Activated naive CD8-positive, alpha-beta T cell treated with anti-CD3 and anti-CD28 coated beads for 36 hours (primary cell): ENCODE measurements at regions not wholly inside any gene's neighbourhood (a gene's known extent, or its start where the extent isn't known, plus 50 kb on each side); places are given as distances from the start of the nearest gene placed in this dataset.
"Not testable (repeated sequence)": the region's sequence is repeated elsewhere in the genome, so short reads cannot be mapped to it uniquely, and the experiment has no call there.

Source experiments
- DNase-seq: peaks from one replicate; pipeline ENCODE4 v3.0.0; 2021
- H3K27ac Mint-ChIP-seq: one replicate; pipeline ENCODE4 v1.8.0; 2022; ENCODE audit warnings: mild to moderate bottlenecking, moderate library complexity, mixed read lengths
- H3K27me3 Mint-ChIP-seq: one replicate; pipeline ENCODE4 v1.8.0; 2022; ENCODE audit warnings: mild to moderate bottlenecking, mixed read lengths
- H3K36me3 Mint-ChIP-seq: one replicate; pipeline ENCODE4 v1.8.0; 2021; ENCODE audit warnings: mild to moderate bottlenecking, mixed read lengths
- H3K4me1 Mint-ChIP-seq: one replicate; pipeline ENCODE4 v1.8.0; 2021; ENCODE audit warnings: mixed read lengths
- H3K4me3 Mint-ChIP-seq: one replicate; pipeline ENCODE4 v1.8.0; 2022; ENCODE audit warnings: mild to moderate bottlenecking, moderate library complexity, mixed read lengths
- H3K9me3 Mint-ChIP-seq: one replicate; pipeline ENCODE4 v1.8.0; 2022; ENCODE audit warnings: mixed read lengths

- peaks cover 3% of the 10 kb centered on the region for H3K36me3 Mint-ChIP-seq
- no peak for DNase-seq
- no peak overlapping the region for H3K4me3 Mint-ChIP-seq
- no peaks in the 10 kb centered on the region for H3K9me3 Mint-ChIP-seq
- no peaks in the 10 kb centered on the region for H3K27me3 Mint-ChIP-seq
- H3K27ac Mint-ChIP-seq = no peak overlapping the region
- peaks cover 19% of the 10 kb centered on the region for H3K4me1 Mint-ChIP-seq
These were observed 51.1 kb downstream of the DOP1B start for GRCh38 chr21:36207577-36208320.

- Mint-ChIP-seq H3K36me3 (peaks cover 3% of the 10 kb centered on the region), H3K9me3 (no peaks in the 10 kb centered on the region), H3K27ac (no peak overlapping the region), H3K4me3 (no peak overlapping the region), H3K27me3 (no peaks in the 10 kb centered on the region), H3K4me1 (peaks cover 12% of the 10 kb centered on the region)
- DNase-seq = no peak
These were observed 51.8 kb downstream of the DOP1B start for GRCh38 chr21:36208326-36209013.

GRCh38 chr21:36209626-36210171, 53.1 kb downstream of the DOP1B start:
- no peaks in the 10 kb centered on the region for H3K9me3 Mint-ChIP-seq
- DNase-seq = no peak
- H3K4me1 Mint-ChIP-seq = peaks cover 5% of the 10 kb centered on the region
- no peak overlapping the region for H3K27ac Mint-ChIP-seq
- H3K4me3 Mint-ChIP-seq = no peak overlapping the region
- H3K36me3 Mint-ChIP-seq = peaks cover 3% of the 10 kb centered on the region
- no peaks in the 10 kb centered on the region for H3K27me3 Mint-ChIP-seq

GRCh38 chr21:36210779-36211659, 54.4 kb downstream of the DOP1B start:
- Mint-ChIP-seq H3K27me3 (no peaks in the 10 kb centered on the region), H3K4me3 (no peak overlapping the region), H3K36me3 (peaks cover 3% of the 10 kb centered on the region), H3K9me3 (no peaks in the 10 kb centered on the region), H3K4me1 (peaks cover 5% of the 10 kb centered on the region), H3K27ac (no peak overlapping the region)
- DNase-seq = no peak

- Mint-ChIP-seq H3K4me3 (no peak overlapping the region), H3K4me1 (peaks cover 5% of the 10 kb centered on the region), H3K27me3 (no peaks in the 10 kb centered on the region), H3K9me3 (no peaks in the 10 kb centered on the region), H3K36me3 (peaks cover 3% of the 10 kb centered on the region), H3K27ac (no peak overlapping the region)
- no peak for DNase-seq
These were observed 55.3 kb downstream of the DOP1B start for GRCh38 chr21:36211660-36212512.

GRCh38 chr21:36212513-36212780, 55.8 kb downstream of the DOP1B start:
- no peak overlapping the region for H3K27ac Mint-ChIP-seq
- no peak overlapping the region for H3K4me3 Mint-ChIP-seq
- no peak for DNase-seq
- peaks cover 4% of the 10 kb centered on the region for H3K4me1 Mint-ChIP-seq
- no peaks in the 10 kb centered on the region for H3K27me3 Mint-ChIP-seq
- H3K9me3 Mint-ChIP-seq = no peaks in the 10 kb centered on the region
- peaks cover 3% of the 10 kb centered on the region for H3K36me3 Mint-ChIP-seq

GRCh38 chr21:36214561-36214960, 57.9 kb downstream of the DOP1B start:
- no peak for DNase-seq
- Mint-ChIP-seq H3K36me3 (peaks cover 3% of the 10 kb centered on the region), H3K4me3 (no peak overlapping the region), H3K4me1 (no peaks in the 10 kb centered on the region), H3K9me3 (no peaks in the 10 kb centered on the region), H3K27me3 (no peaks in the 10 kb centered on the region), H3K27ac (no peak overlapping the region)

GRCh38 chr21:36217743-36218142, 61.1 kb downstream of the DOP1B start:
- Mint-ChIP-seq H3K9me3 (no peaks in the 10 kb centered on the region), H3K36me3 (no peaks in the 10 kb centered on the region), H3K27me3 (no peaks in the 10 kb centered on the region), H3K27ac (no peak overlapping the region), H3K4me1 (no peaks in the 10 kb centered on the region), H3K4me3 (no peak overlapping the region)
- no peak for DNase-seq

GRCh38 chr21:36218691-36219090, 62.1 kb downstream of the DOP1B start:
- no peaks in the 10 kb centered on the region for H3K4me1 Mint-ChIP-seq

GRCh38 chr21:36223451-36223850, 66.8 kb downstream of the DOP1B start:
- DNase-seq = no peak
- no peaks in the 10 kb centered on the region for H3K4me1 Mint-ChIP-seq
- H3K36me3 Mint-ChIP-seq = no peaks in the 10 kb centered on the region
- no peak overlapping the region for H3K27ac Mint-ChIP-seq
- no peaks in the 10 kb centered on the region for H3K9me3 Mint-ChIP-seq
- no peaks in the 10 kb centered on the region for H3K27me3 Mint-ChIP-seq
- no peak overlapping the region for H3K4me3 Mint-ChIP-seq

More at GRCh38 chr21:36218691-36219090, 62.1 kb downstream of the DOP1B start:
- Mint-ChIP-seq H3K4me3 (no peak overlapping the region), H3K27me3 (no peaks in the 10 kb centered on the region), H3K27ac (no peak overlapping the region), H3K9me3 (no peaks in the 10 kb centered on the region), H3K36me3 (no peaks in the 10 kb centered on the region)
- DNase-seq = no peak

GRCh38 chr21:36229181-36229580, 72.6 kb downstream of the DOP1B start:
- Mint-ChIP-seq H3K9me3 (no peaks in the 10 kb centered on the region), H3K27me3 (no peaks in the 10 kb centered on the region), H3K27ac (no peak overlapping the region)

GRCh38 chr21:36231444-36231843, 74.8 kb downstream of the DOP1B start:
- H3K27me3 Mint-ChIP-seq, H3K4me1 Mint-ChIP-seq, H3K9me3 Mint-ChIP-seq, H3K27ac Mint-ChIP-seq, H3K4me3 Mint-ChIP-seq, H3K36me3 Mint-ChIP-seq, DNase-seq: not testable (repeated sequence)

More at GRCh38 chr21:36229181-36229580, 72.6 kb downstream of the DOP1B start:
- no peak for DNase-seq
- Mint-ChIP-seq H3K4me3 (no peak overlapping the region), H3K36me3 (peaks cover 8% of the 10 kb centered on the region), H3K4me1 (peaks cover 3% of the 10 kb centered on the region)

GRCh38 chr21:36232641-36233040, 76.0 kb downstream of the DOP1B start:
- no peak overlapping the region for H3K27ac Mint-ChIP-seq

GRCh38 chr21:36235058-36235582, 78.5 kb downstream of the DOP1B start:
- Mint-ChIP-seq H3K4me3 (no peak overlapping the region), H3K27ac (no peak overlapping the region), H3K27me3 (no peaks in the 10 kb centered on the region), H3K4me1 (peaks cover 4% of the 10 kb centered on the region), H3K9me3 (no peaks in the 10 kb centered on the region), H3K36me3 (peaks cover 8% of the 10 kb centered on the region)
- DNase-seq = no peak

More at GRCh38 chr21:36232641-36233040, 76.0 kb downstream of the DOP1B start:
- Mint-ChIP-seq H3K36me3 (peaks cover 8% of the 10 kb centered on the region), H3K9me3 (no peaks in the 10 kb centered on the region), H3K27me3 (no peaks in the 10 kb centered on the region), H3K4me1 (peaks cover 4% of the 10 kb centered on the region), H3K4me3 (no peak overlapping the region)
- DNase-seq = no peak
